GM18907 (cell line): ENCODE measurements at regions not wholly inside any gene's neighbourhood (a gene's known extent, or its start where the extent isn't known, plus 50 kb on each side); places are given as distances from the start of the nearest gene placed in this dataset.

ENCODE experiments used
- ATAC-seq: cut with Tn5 transposase; IDR thresholded peaks from one replicate; pipeline ENCODE4 v1.9.1; 2021; ENCODE audit warnings: mild to moderate bottlenecking, moderate library complexity; ENCODE audit not compliant: unreplicated experiment

DNA sequence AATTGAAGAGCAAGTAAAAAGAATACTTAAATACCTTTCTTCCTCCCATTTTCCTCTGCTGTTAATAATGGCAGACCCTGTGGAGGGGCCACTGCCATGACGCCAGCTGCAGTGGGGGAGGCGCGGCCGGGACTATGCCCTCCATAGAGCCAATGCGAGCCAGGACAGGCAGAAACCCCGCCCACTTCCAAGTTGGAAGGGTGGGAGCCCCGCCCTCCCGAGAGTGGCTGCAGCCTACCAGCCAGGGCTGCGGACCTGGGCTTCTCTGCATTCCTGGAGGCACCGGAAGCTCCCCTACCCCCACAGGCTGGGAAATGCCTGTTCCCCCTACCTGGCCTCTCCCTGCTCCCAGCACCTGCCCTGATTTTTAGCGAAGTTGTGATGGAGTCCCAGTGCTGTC, 439.4 kb upstream of the CDH19 start:
- no peak for ATAC-seq

DNA sequence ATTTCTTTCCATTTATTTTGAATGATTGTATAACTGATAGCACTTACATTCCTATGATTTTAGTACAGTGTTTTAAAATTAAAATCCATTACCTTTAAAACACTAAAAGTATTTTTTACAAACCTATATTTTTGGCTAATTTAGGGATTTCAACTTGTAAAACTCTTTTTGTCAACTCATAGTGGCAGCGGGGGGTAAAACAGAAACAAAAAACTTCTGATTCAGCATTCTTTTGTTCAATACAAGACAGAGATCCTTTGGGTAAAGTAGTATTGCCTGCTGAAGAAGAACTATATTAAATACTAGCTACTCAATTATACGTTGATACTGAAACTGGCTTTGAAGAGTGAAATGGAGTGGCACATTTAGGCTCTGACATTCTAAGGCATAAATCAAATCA, 437.4 kb upstream of the CDH19 start:
- no peak for ATAC-seq

GRCh38 chr18:67035026-67035425, 431.1 kb upstream of the CDH19 start:
- ATAC-seq: no peak

GRCh38 chr18:67023059-67023458, 419.2 kb upstream of the CDH19 start:
- no peak for ATAC-seq

DNA sequence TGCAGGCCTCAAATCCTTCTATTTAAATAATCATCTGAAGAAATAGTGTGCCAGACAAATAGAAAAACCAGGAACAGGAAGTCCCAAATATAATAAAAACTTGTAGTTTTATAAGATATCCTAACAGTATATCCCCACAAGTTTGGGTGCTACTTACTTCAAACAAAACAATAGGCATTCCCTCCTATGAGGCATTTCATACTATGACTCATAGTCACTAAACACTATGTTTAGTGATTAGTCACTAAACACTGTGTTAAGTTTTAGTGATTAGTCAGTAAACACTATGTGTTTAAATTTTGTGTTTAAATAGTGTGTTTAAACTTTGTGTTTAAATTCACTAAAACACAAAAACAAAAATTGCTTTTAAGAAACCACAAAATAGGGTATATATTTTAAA, 407.0 kb upstream of the CDH19 start:
- no peak for ATAC-seq

GRCh38 chr18:67007999-67008398, 404.1 kb upstream of the CDH19 start:
- ATAC-seq: no peak

GRCh38 chr18:67007085-67007484, 403.2 kb upstream of the CDH19 start:
- no peak for ATAC-seq

- ATAC-seq: no peak
Measured at GRCh38 chr18:67001052-67001451, 397.2 kb upstream of the CDH19 start.

DNA sequence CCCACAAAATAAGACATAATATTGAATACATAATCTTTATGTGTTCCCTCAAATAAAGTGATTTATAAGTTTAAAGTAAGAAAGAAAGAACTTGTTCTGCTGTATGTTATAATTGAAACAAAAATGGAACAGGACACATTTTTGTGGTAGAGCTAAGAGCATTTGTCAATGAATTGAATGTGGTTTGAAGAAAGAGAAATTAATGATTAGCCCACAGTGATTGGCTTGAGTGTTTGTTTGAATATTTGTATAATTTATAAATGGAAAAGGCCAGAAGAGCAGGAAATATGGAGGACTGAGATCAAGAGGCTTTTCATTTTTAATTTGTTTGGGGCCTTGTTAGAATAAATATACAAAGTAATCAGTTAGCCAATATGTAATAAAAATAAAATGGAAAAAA, 395.1 kb upstream of the CDH19 start:
- ATAC-seq: no peak

- ATAC-seq: no peak
Measured at GRCh38 chr18:66995270-66995669, 391.4 kb upstream of the CDH19 start.

GRCh38 chr18:66994790-66995189, 390.9 kb upstream of the CDH19 start:
- no peak for ATAC-seq

- ATAC-seq: no peak
Measured at GRCh38 chr18:66993492-66993891, 389.6 kb upstream of the CDH19 start.

DNA sequence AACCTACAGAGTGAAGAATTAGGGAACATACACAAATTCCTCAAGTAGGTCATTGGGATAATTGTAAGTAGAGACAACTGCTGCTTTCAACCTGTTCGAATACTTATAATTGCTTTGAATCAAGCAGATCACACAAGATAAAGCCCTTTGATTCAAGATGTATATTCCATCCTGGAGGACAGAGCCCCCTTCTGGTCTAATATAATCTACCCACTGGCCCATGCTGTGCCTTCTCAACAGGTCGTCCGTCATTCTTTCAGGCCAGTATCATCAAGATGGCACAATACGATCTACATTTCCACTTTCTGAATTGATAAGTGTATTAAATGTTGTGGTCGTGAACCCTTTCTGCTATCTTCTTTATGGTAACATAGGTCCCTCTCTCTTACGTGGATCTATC, 387.0 kb upstream of the CDH19 start:
- ATAC-seq: no peak

GRCh38 chr18:66979009-66979408, 375.1 kb upstream of the CDH19 start:
- ATAC-seq: no peak

DNA sequence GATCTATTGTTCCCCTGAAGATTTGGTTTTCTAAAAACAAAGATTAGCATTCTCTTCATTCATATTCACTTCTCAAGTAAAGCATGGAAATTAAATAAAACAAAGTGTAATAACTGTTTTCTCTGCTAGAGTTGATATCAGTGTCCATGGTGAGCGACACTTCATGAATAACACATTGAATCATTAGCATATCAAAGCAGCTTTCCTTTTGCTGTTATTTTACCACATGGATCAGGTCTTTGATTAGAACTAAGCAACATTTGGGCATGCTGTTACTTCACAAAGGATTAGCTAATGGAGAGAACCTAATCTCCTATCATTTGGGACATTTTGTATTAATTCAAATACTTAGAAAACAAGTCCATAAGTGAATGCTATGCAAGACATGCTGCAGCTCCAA, 368.8 kb upstream of the CDH19 start:
- ATAC-seq: no peak

DNA sequence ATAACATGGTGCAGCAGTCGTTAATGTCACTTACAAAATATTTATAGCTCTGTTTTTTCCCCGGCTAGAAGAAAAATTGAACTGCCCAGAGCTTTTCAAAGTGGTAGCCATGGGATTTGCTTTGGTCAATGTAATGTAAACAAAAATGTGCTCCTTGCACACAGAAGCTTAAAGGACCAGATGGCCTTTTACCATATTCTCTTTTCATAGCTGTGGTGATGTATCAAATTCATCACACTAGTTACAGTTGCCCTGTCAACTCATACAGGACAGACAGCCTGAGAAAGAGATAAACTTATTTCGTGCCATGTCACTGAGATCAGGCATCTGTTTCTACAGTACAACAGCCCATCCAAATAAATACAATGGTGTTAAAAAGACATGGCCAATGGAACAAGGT, 368.1 kb upstream of the CDH19 start:
- ATAC-seq: no peak

GRCh38 chr18:66966171-66966570, 362.3 kb upstream of the CDH19 start:
- ATAC-seq: no peak

GRCh38 chr18:66958309-66958708, 354.4 kb upstream of the CDH19 start:
- no peak for ATAC-seq

- no peak for ATAC-seq
Measured at GRCh38 chr18:66951750-66952149, 347.9 kb upstream of the CDH19 start.

GRCh38 chr18:66949419-66949818, 345.5 kb upstream of the CDH19 start:
- ATAC-seq: no peak

GRCh38 chr18:66937546-66937945, 333.7 kb upstream of the CDH19 start:
- no peak for ATAC-seq

- ATAC-seq: no peak
Measured at GRCh38 chr18:66931010-66931409, 327.1 kb upstream of the CDH19 start.

GRCh38 chr18:66916834-66917233, 312.9 kb upstream of the CDH19 start:
- ATAC-seq: no peak

DNA sequence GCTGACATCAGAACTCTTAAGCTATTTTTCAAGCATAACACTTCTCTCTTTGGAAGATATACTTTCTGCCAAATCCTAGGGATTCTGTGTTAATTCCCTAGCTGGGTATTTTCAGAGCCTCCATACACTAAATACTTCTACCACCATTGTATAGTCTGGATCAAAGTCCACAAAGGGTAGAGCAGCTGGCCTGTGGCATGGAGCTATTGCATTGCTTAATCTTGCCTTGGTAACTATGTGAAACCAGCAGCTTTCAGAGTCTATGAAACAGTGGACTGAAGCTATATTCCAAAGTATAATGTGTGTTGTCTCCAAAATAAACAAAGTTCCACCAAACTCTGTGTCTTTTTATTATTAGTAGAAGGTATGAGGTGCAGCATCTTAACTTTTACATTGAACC, 296.9 kb upstream of the CDH19 start:
- ATAC-seq: no peak
